Ishikawa (cell line): ENCODE measurements at regions not wholly inside any gene's neighbourhood (a gene's known extent, or its start where the extent isn't known, plus 50 kb on each side); places are given as distances from the start of the nearest gene placed in this dataset.

Source experiments
- CEBPB ChIP-seq: IDR thresholded peaks from 2 replicates; pipeline ENCODE4 v1.6.1; 2012
- CREB1 ChIP-seq: IDR thresholded peaks from 2 replicates; pipeline ENCODE4 v1.6.1; 2012; ENCODE audit warnings: low read depth
- EGR1 ChIP-seq: IDR thresholded peaks from 2 replicates; pipeline ENCODE4 v1.6.1; 2012
- EP300 ChIP-seq: IDR thresholded peaks from 2 replicates; pipeline ENCODE4 v1.6.1; 2012; ENCODE audit warnings: borderline replicate concordance
- FOXM1 ChIP-seq: IDR thresholded peaks from 2 replicates; pipeline ENCODE4 v1.6.1; 2012; ENCODE audit warnings: low read depth, borderline replicate concordance
- MAX ChIP-seq: IDR thresholded peaks from 2 replicates; pipeline ENCODE4 v1.6.1; 2012
- NFIC ChIP-seq: IDR thresholded peaks from 2 replicates; pipeline ENCODE4 v1.6.1; 2012
- RAD21 ChIP-seq: IDR thresholded peaks from 2 replicates; pipeline ENCODE4 v1.6.1; 2012; ENCODE audit warnings: low read depth
- REST ChIP-seq: IDR thresholded peaks from 2 replicates; pipeline ENCODE4 v1.6.1; 2012; ENCODE audit warnings: low read depth, mild to moderate bottlenecking
- TAF1 ChIP-seq: IDR thresholded peaks from 2 replicates; pipeline ENCODE4 v1.6.1; 2012; ENCODE audit warnings: low read depth, mild to moderate bottlenecking
- TCF12 ChIP-seq: IDR thresholded peaks from 2 replicates; pipeline ENCODE4 v1.6.1; 2012; ENCODE audit warnings: low read depth
- TEAD4 ChIP-seq: IDR thresholded peaks from 2 replicates; pipeline ENCODE4 v1.6.1; 2012
- USF1 ChIP-seq: IDR thresholded peaks from 2 replicates; pipeline ENCODE4 v1.6.1; 2012
- YY1 ChIP-seq: IDR thresholded peaks from 2 replicates; pipeline ENCODE4 v1.6.1; 2012; ENCODE audit warnings: low read depth
- ZBTB7A ChIP-seq: IDR thresholded peaks from 2 replicates; pipeline ENCODE4 v1.6.1; 2012; ENCODE audit warnings: low read depth

GRCh38 chr12:92365333-92365732 is 219.7 kb upstream of the BTG1 start:
- TF ChIP-seq MAX (no peak), TCF12 (no peak), REST (no peak), CREB1 (no peak), TEAD4 (no peak), FOXM1 (no peak), ZBTB7A (no peak), NFIC (no peak), USF1 (no peak), YY1 (no peak), RAD21 (no peak), TAF1 (no peak), EP300 (no peak), EGR1 (no peak), CEBPB (no peak)

GRCh38 chr12:92363295-92364146 is 217.9 kb upstream of the BTG1 start:
- TF ChIP-seq ZBTB7A (no peak), CREB1 (no peak), TEAD4 (no peak), YY1 (no peak), RAD21 (no peak), USF1 (no peak), EGR1 (no peak), TAF1 (no peak), MAX (no peak), EP300 (no peak), TCF12 (no peak), FOXM1 (no peak), REST (no peak), CEBPB (no peak), NFIC (no peak)

GRCh38 chr12:92362785-92363184 is 217.1 kb upstream of the BTG1 start:
- TF ChIP-seq CEBPB: no peak
- no peak for TF ChIP-seq CREB1
- no peak for TF ChIP-seq MAX
- TF ChIP-seq RAD21: no peak
- TF ChIP-seq ZBTB7A: no peak
- TF ChIP-seq TCF12: no peak
- TF ChIP-seq FOXM1: no peak
- no peak for TF ChIP-seq NFIC
- TF ChIP-seq USF1: no peak
- TF ChIP-seq EP300: no peak
- TF ChIP-seq YY1: no peak

GRCh38 chr12:92362126-92362525 is 216.5 kb upstream of the BTG1 start:
- TF ChIP-seq TEAD4: no peak
- no peak for TF ChIP-seq TCF12
- no peak for TF ChIP-seq NFIC
- TF ChIP-seq CEBPB: no peak

- TF ChIP-seq RAD21: no peak
- no peak for TF ChIP-seq MAX
- TF ChIP-seq TEAD4: no peak
- no peak for TF ChIP-seq YY1
- TF ChIP-seq TAF1: no peak
- TF ChIP-seq NFIC: no peak
- TF ChIP-seq EP300: no peak
- TF ChIP-seq ZBTB7A: no peak
- no peak for TF ChIP-seq TCF12
- no peak for TF ChIP-seq USF1
- no peak for TF ChIP-seq CREB1
- TF ChIP-seq EGR1: no peak
- TF ChIP-seq REST: no peak
- TF ChIP-seq CEBPB: no peak
- no peak for TF ChIP-seq FOXM1
These were observed 214.9 kb upstream of the BTG1 start for GRCh38 chr12:92360543-92360942.
